GM12878 (cell line): ENCODE measurements at regions not wholly inside any gene's neighbourhood (a gene's known extent, or its start where the extent isn't known, plus 50 kb on each side); places are given as distances from the start of the nearest gene placed in this dataset.

ENCODE experiments used
- ATAC-seq: fragments of 200-7000 bp; cut with Tn5 transposase; 3 replicates; pipeline ENCODE4 v1.9.1; 2020; ENCODE audit warnings: mild to moderate bottlenecking, moderate library complexity
- BruUV-seq: library from RNA; stranded (reverse); fragments of 400-500 nt; replicated peaks from 2 replicates; lab custom pipeline; 2021; lab: Mats Ljungman, UMichigan
- CTCF ChIA-PET: fragments of 300-600 bp; sonication (Branson Sonifier 250); formaldehyde crosslinking; extraction: SDS; loops from one replicate; lab custom pipeline; 2021; ENCODE audit warnings: inconsistent platforms; lab: Yijun Ruan, JAX
- POLR2A ChIA-PET: fragments of 350-600 bp; formaldehyde crosslinking; extraction: SDS; loops from one replicate; lab custom pipeline; 2021; ENCODE audit warnings: inconsistent platforms; lab: Charles Lee
- RAD21 ChIA-PET: fragments of 300-600 bp; sonication (Branson Sonifier 250); formaldehyde crosslinking; loops from one replicate; lab custom pipeline; 2023; ENCODE audit warnings: antibody characterized with exemption; ENCODE audit not compliant: unreplicated experiment; lab: Charles Lee
- SMC1A ChIA-PET: fragments of 300-600 bp; sonication (Branson Sonifier 250); formaldehyde crosslinking; loops from one replicate; lab custom pipeline; 2023; ENCODE audit not compliant: unreplicated experiment, uncharacterized antibody; lab: Charles Lee
- DNase-seq: peaks from one replicate; pipeline ENCODE4 v3.0.0-alpha.2; 2011; ENCODE audit warnings: low read depth, low spot score
- FAIRE-seq: peaks from 3 replicates; lab custom pipeline; 2011; peaks lifted over from hg19 to GRCh38; lab: Jason Lieb, UNC
- H2AFZ ChIP-seq: 2 replicates; pipeline ENCODE4 v1.6.0; 2011; ENCODE audit warnings: low read depth, low read length, control low read depth; ENCODE audit not compliant: control insufficient read depth
- H3K27ac ChIP-seq: 2 replicates; pipeline ENCODE4 v1.5.1; 2011; ENCODE audit warnings: control low read depth; ENCODE audit not compliant: control insufficient read depth, insufficient read depth
- H3K27me3 ChIP-seq, 2 experiments: replicated peaks in 1 of 2; 2 replicates each; pipeline versions ENCODE4 v1.6.0 to v1.6.1; 2011; ENCODE audit warnings: low read length in 1 of 2; ENCODE audit not compliant: control insufficient read depth in 2 of 2, insufficient read depth in 2 of 2
- H3K36me3 ChIP-seq, 2 experiments: 2 replicates each; pipeline ENCODE4 v1.5.1; 2011; ENCODE audit warnings: low read length in 1 of 2; ENCODE audit not compliant: control insufficient read depth in 2 of 2, insufficient read depth in 2 of 2
- H3K4me1 ChIP-seq: 2 replicates; pipeline ENCODE4 v1.6.1; 2011; ENCODE audit warnings: mild to moderate bottlenecking, low read length, moderate library complexity, mixed read lengths; ENCODE audit not compliant: control insufficient read depth, insufficient read depth
- H3K4me2 ChIP-seq: 2 replicates; pipeline ENCODE4 v1.6.0; 2011; ENCODE audit warnings: control low read depth; ENCODE audit not compliant: control insufficient read depth, insufficient read depth
- H3K4me3 ChIP-seq: fragments of 200-600 bp; sonication (generic); 2 replicates; pipeline ENCODE4 v1.5.1; 2016
- H3K79me2 ChIP-seq: 2 replicates; pipeline ENCODE4 v1.6.0; 2011; ENCODE audit warnings: low read length; ENCODE audit not compliant: control insufficient read depth, insufficient read depth
- H3K9ac ChIP-seq: 2 replicates; pipeline ENCODE4 v1.8.0; 2011; ENCODE audit warnings: low read length, control low read depth, mixed read lengths; ENCODE audit not compliant: control insufficient read depth, insufficient read depth
- H3K9me3 ChIP-seq: replicated peaks from 3 replicates; pipeline ENCODE4 v1.5.1; 2011; ENCODE audit warnings: mild to moderate bottlenecking, low read length; ENCODE audit not compliant: control insufficient read depth, insufficient read depth
- H4K20me1 ChIP-seq: 2 replicates; pipeline ENCODE4 v1.6.0; 2011; ENCODE audit not compliant: control insufficient read depth, insufficient read depth
- CEBPB ChIP-seq, 2 experiments: fragments of 150-350 bp in 1 of 2; IDR thresholded peaks; 2 replicates each; pipeline ENCODE4 v1.6.1; 2012 to 2014; ENCODE audit warnings: low read depth in 2 of 2, low read length in 2 of 2, borderline replicate concordance in 1 of 2, inconsistent platforms in 1 of 2
- EGR1 ChIP-seq, 2 experiments: IDR thresholded peaks; 1 replicate in 1 of 2; 2 replicates in 1 of 2; pipeline ENCODE4 v1.6.1; 2011 to 2012; ENCODE audit warnings: low read depth in 2 of 2, low read length in 2 of 2, borderline replicate concordance in 1 of 2, mild to moderate bottlenecking in 1 of 2, moderate library complexity in 1 of 2
- GATAD2B ChIP-seq: fragments of 450-650 bp; conservative IDR thresholded peaks from 2 replicates; pipeline ENCODE4 v1.6.1; 2017; ENCODE audit warnings: low read depth, mild to moderate bottlenecking, moderate library complexity
- NR2C2 ChIP-seq: IDR thresholded peaks from 2 replicates; pipeline ENCODE4 v1.6.1; 2011; ENCODE audit warnings: borderline replicate concordance, low read depth; ENCODE audit not compliant: control insufficient read depth, insufficient read length
- POLR2AphosphoS5 ChIP-seq: IDR thresholded peaks from 2 replicates; pipeline ENCODE4 v1.6.1; 2011; ENCODE audit warnings: mild to moderate bottlenecking, low read length, inconsistent platforms
- SIN3A ChIP-seq: IDR thresholded peaks from 2 replicates; pipeline ENCODE4 v1.6.1; 2012; ENCODE audit warnings: low read depth, low read length, improper control_type of control experiment
- YY1 ChIP-seq: IDR thresholded peaks from 2 replicates; pipeline ENCODE4 v1.6.1; 2011; ENCODE audit warnings: low read depth, mild to moderate bottlenecking, low read length
- ZBED1 ChIP-seq: IDR thresholded peaks from 2 replicates; pipeline ENCODE4 v1.6.1; 2016; ENCODE audit warnings: borderline replicate concordance
- ZBTB4 ChIP-seq: fragments of 450-650 bp; formaldehyde crosslinking; IDR thresholded peaks from 2 replicates; pipeline ENCODE4 v1.4.0; 2022; ENCODE audit warnings: mild to moderate bottlenecking, moderate library complexity
- ZBTB40 ChIP-seq: fragments of 450-650 bp; IDR thresholded peaks from 2 replicates; pipeline ENCODE4 v1.6.1; 2016; ENCODE audit warnings: mild to moderate bottlenecking, moderate library complexity, borderline replicate concordance
- WGBS: methylation state at CpG from one replicate; pipeline ENCODE4 v1.1.6; 2016; ENCODE audit warnings: low lambda C conversion rate; ENCODE audit not compliant: insufficient replicate concordance, insufficient coverage; ENCODE audit errors: missing lambda C conversion rate; 5-methylcytosine and 5-hydroxymethylcytosine counted together
- in situ Hi-C: fragments of 300-500 bp; cut with MboI; formaldehyde crosslinking; loops from 9 replicates; pipeline ENCODE4 v1.14.3; 2018; ENCODE audit warnings: mixed read lengths
- intact Hi-C: fragments of 100-400 bp; cut with micrococcal nuclease; formaldehyde crosslinking; loops from one replicate; pipeline ENCODE4 v1.14.2; 2022; ENCODE audit not compliant: unreplicated experiment

GRCh38 chr11:104619751-104620150 lies 278.5 kb downstream of the CASP12 start:
- FAIRE-seq = no peak
- no peaks in the 10 kb centered on the region for H3K36me3 ChIP-seq
- H3K79me2 ChIP-seq = no peaks in the 10 kb centered on the region
- ChIA-PET CTCF (interaction anchor here (1.5 kb wide), 1 partner anchor 9 kb away, joined by 5 read pairs; no protein-coding TSS in a partner anchor), RAD21 (no interaction called here), SMC1A (no interaction called here), POLR2A (no interaction called here)
- 0% methylated on average over 3 of the region's 3 CpGs for WGBS
- H3K27ac ChIP-seq = no peak overlapping the region
- no peaks in the 10 kb centered on the region for H3K4me1 ChIP-seq
- ATAC-seq = no peak
- no peak overlapping the region for H3K4me2 ChIP-seq
- no TSS peak for BruUV-seq
- no peak for TF ChIP-seq GATAD2B
- no peak for TF ChIP-seq EGR1 (IDR thresholded peaks at IDR 0.05; ENCODE audit: borderline replicate concordance in 1 of 2, low read depth in 2 of 2, low read length in 2 of 2)
- TF ChIP-seq ZBTB40 = no peak
- no peak for TF ChIP-seq ZBTB4 (CRISPR knock-in tag)
- no peak for TF ChIP-seq SIN3A
- no peak for TF ChIP-seq NR2C2
- no peak for TF ChIP-seq CEBPB (IDR thresholded peaks at IDR 0.05; ENCODE audit: borderline replicate concordance in 1 of 2, low read depth in 2 of 2, low read length in 2 of 2)
- TF ChIP-seq ZBED1 = no peak
- TF ChIP-seq YY1 = no peak
- TF ChIP-seq POLR2AphosphoS5 = no peak
- H2AFZ ChIP-seq = no peak overlapping the region
- intact Hi-C loops = no loop called here
- H4K20me1 ChIP-seq = no peaks in the 10 kb centered on the region
- no peak overlapping the region for H3K4me3 ChIP-seq
- H3K9me3 ChIP-seq = no peaks in the 10 kb centered on the region
- H3K27me3 ChIP-seq = no peaks in the 10 kb centered on the region
- in situ Hi-C loops = loop anchor here (10.0 kb wide), 1 partner anchor 385 kb away; no protein-coding TSS in a partner anchor
- no peak overlapping the region for H3K9ac ChIP-seq
- no peak for DNase-seq
